ENCODE measurements at regions not wholly inside any gene's neighbourhood (a gene's known extent, or its start where the extent isn't known, plus 50 kb on each side); places are given as distances from the start of the nearest gene placed in this dataset.

- no peak for DNase-seq (ENCODE audit: low read depth in 4 of 4, low spot score in 1 of 4)
These were observed 199.2 kb upstream of the KLF4 start for GRCh38 chr9:107688728-107689127.

GRCh38 chr9:107685901-107686300, 196.3 kb upstream of the KLF4 start:
- no peak for DNase-seq (ENCODE audit: low read depth in 4 of 4, low spot score in 1 of 4)

GRCh38 chr9:107685376-107685775, 195.8 kb upstream of the KLF4 start:
- no peak for DNase-seq (ENCODE audit: low read depth in 4 of 4, low spot score in 1 of 4)

- no peak for DNase-seq (ENCODE audit: low read depth in 4 of 4, low spot score in 1 of 4)
These were observed 194.7 kb upstream of the KLF4 start for GRCh38 chr9:107684224-107684623.

- DNase-seq (ENCODE audit: low read depth in 4 of 4, low spot score in 1 of 4): no peak
These were observed 194.0 kb upstream of the KLF4 start for GRCh38 chr9:107683566-107683965.

GRCh38 chr9:107681988-107682387, 192.4 kb upstream of the KLF4 start:
- no peak for DNase-seq (ENCODE audit: low read depth in 4 of 4, low spot score in 1 of 4)

- no peak for DNase-seq (ENCODE audit: low read depth in 4 of 4, low spot score in 1 of 4)
These were observed 186.0 kb upstream of the KLF4 start for GRCh38 chr9:107675351-107676259.

GRCh38 chr9:107674721-107675277, 185.2 kb upstream of the KLF4 start:
- no peak for DNase-seq (ENCODE audit: low read depth in 4 of 4, low spot score in 1 of 4)

GRCh38 chr9:107673861-107674720, 184.5 kb upstream of the KLF4 start:
- DNase-seq (ENCODE audit: low read depth in 4 of 4, low spot score in 1 of 4): no peak

- no peak for DNase-seq (ENCODE audit: low read depth in 4 of 4, low spot score in 1 of 4)
These were observed 182.0 kb upstream of the KLF4 start for GRCh38 chr9:107671588-107671987.

GRCh38 chr9:107669422-107669821, 179.9 kb upstream of the KLF4 start:
- no peak for DNase-seq (ENCODE audit: low read depth in 4 of 4, low spot score in 1 of 4)

GRCh38 chr9:107667231-107668070, 177.9 kb upstream of the KLF4 start:
- DNase-seq (ENCODE audit: low read depth in 4 of 4, low spot score in 1 of 4): no peak

- DNase-seq (ENCODE audit: low read depth in 4 of 4, low spot score in 1 of 4): no peak
These were observed 175.5 kb upstream of the KLF4 start for GRCh38 chr9:107665057-107665456.

- no peak for DNase-seq (ENCODE audit: low read depth in 4 of 4, low spot score in 1 of 4)
These were observed 171.4 kb upstream of the KLF4 start for GRCh38 chr9:107660976-107661375.

- DNase-seq (ENCODE audit: low read depth in 4 of 4, low spot score in 1 of 4): no peak
These were observed 163.8 kb upstream of the KLF4 start for GRCh38 chr9:107653263-107653821.

GRCh38 chr9:107650995-107651394, 161.4 kb upstream of the KLF4 start:
- DNase-seq (ENCODE audit: low read depth in 4 of 4, low spot score in 1 of 4): no peak

GRCh38 chr9:107650321-107650720, 160.8 kb upstream of the KLF4 start:
- DNase-seq (ENCODE audit: low read depth in 4 of 4, low spot score in 1 of 4): no peak

- DNase-seq (ENCODE audit: low read depth in 4 of 4, low spot score in 1 of 4): no peak
These were observed 158.7 kb upstream of the KLF4 start for GRCh38 chr9:107648153-107648715.

GRCh38 chr9:107647611-107648010, 158.0 kb upstream of the KLF4 start:
- DNase-seq (ENCODE audit: low read depth in 4 of 4, low spot score in 1 of 4): no peak

- no peak for DNase-seq (ENCODE audit: low read depth in 4 of 4, low spot score in 1 of 4)
These were observed 157.6 kb upstream of the KLF4 start for GRCh38 chr9:107647141-107647540.

Measured in stimulated activated CD4-positive, alpha-beta T cell treated with anti-CD3 and anti-CD28 coated beads, Interleukin-1b, Interleukin-23, amount 100 ng/mL, for 24 hours (primary cell).